H1 (cell line): ENCODE measurements at regions not wholly inside any gene's neighbourhood (a gene's known extent, or its start where the extent isn't known, plus 50 kb on each side); places are given as distances from the start of the nearest gene placed in this dataset.

ENCODE experiments used
- ATF3 ChIP-seq: IDR thresholded peaks from 2 replicates; pipeline ENCODE4 v1.6.1; 2011; ENCODE audit warnings: low read depth, mild to moderate bottlenecking, low read length; ENCODE audit not compliant: insufficient read depth
- BACH1 ChIP-seq: IDR thresholded peaks from 2 replicates; pipeline ENCODE4 v1.6.1; 2012; ENCODE audit warnings: low read length, improper control_type of control experiment
- CHD1 ChIP-seq: IDR thresholded peaks from 2 replicates; pipeline ENCODE4 v1.6.1; 2012; ENCODE audit warnings: low read depth, low read length, improper control_type of control experiment
- CHD2 ChIP-seq: IDR thresholded peaks from 2 replicates; pipeline ENCODE4 v1.6.1; 2012; ENCODE audit warnings: low read length, improper control_type of control experiment
- CHD7 ChIP-seq: fragments of 300-600 bp; sonication (generic); IDR thresholded peaks from 2 replicates; pipeline ENCODE4 v1.7.1; 2012; ENCODE audit warnings: low read length, moderate library complexity, mild to moderate bottlenecking, inconsistent platforms; ENCODE audit not compliant: insufficient replicate concordance
- EGR1 ChIP-seq: IDR thresholded peaks from 2 replicates; pipeline ENCODE4 v1.6.1; 2011; ENCODE audit warnings: low read depth, low read length, borderline replicate concordance
- EZH2 ChIP-seq: fragments of 200-600 bp; sonication (generic); IDR thresholded peaks from 2 replicates; pipeline ENCODE4 v1.7.1; 2012; ENCODE audit warnings: low read depth, mild to moderate bottlenecking, moderate library complexity, low read length, inconsistent platforms; ENCODE audit not compliant: severe bottlenecking
- KDM5A ChIP-seq: fragments of 200-600 bp; IDR thresholded peaks from 2 replicates; pipeline ENCODE4 v1.7.1; 2012; ENCODE audit warnings: mild to moderate bottlenecking, low read length, inconsistent platforms, mixed read lengths
- RAD21 ChIP-seq, 2 experiments: IDR thresholded peaks in 1 of 2; conservative IDR thresholded peaks in 1 of 2; 2 replicates each; pipeline ENCODE4 v1.6.1; 2011; ENCODE audit warnings: low read depth in 2 of 2, low read length in 2 of 2, improper control_type of control experiment in 1 of 2, inconsistent platforms in 1 of 2, mild to moderate bottlenecking in 1 of 2, moderate library complexity in 1 of 2
- TCF12 ChIP-seq: IDR thresholded peaks from 2 replicates; pipeline ENCODE4 v1.6.1; 2011; ENCODE audit warnings: low read depth, mild to moderate bottlenecking, low read length
- USF2 ChIP-seq: IDR thresholded peaks from 2 replicates; pipeline ENCODE4 v1.6.1; 2011; ENCODE audit warnings: low read length, improper control_type of control experiment

- TF ChIP-seq CHD7 (no peak), TCF12 (no peak), EZH2 (no peak), EGR1 (no peak), BACH1 (no peak), ATF3 (no peak), CHD1 (no peak), KDM5A (no peak), CHD2 (no peak), USF2 (no peak), RAD21 (IDR thresholded peaks at IDR 0.05 in 1 of 2, conservative IDR thresholded peaks at IDR 0.05 in 1 of 2; ENCODE audit: low read depth in 2 of 2, low read length in 2 of 2) (no peak)
These were observed 166.2 kb upstream of the INHBA start (continued) for GRCh38 chr7:41869091-41869490.
